ENCODE measurements at regions not wholly inside any gene's neighbourhood (a gene's known extent, or its start where the extent isn't known, plus 50 kb on each side); places are given as distances from the start of the nearest gene placed in this dataset.
"Not testable (repeated sequence)": the region's sequence is repeated elsewhere in the genome, so short reads cannot be mapped to it uniquely, and the experiment has no call there.

GRCh38 chr2:87516369-87516967 is 231.4 kb upstream of the PLGLB2 start:
- not testable (repeated sequence) for TF ChIP-seq EZH2 (IDR thresholded peaks at IDR 0.05; ENCODE audit: insufficient read depth, poor library complexity, severe bottlenecking); EZH2phosphoT487 (IDR thresholded peaks at IDR 0.05; ENCODE audit: insufficient read depth, low read depth)
